ENCODE measurements at regions not wholly inside any gene's neighbourhood (a gene's known extent, or its start where the extent isn't known, plus 50 kb on each side); places are given as distances from the start of the nearest gene placed in this dataset.

DNA sequence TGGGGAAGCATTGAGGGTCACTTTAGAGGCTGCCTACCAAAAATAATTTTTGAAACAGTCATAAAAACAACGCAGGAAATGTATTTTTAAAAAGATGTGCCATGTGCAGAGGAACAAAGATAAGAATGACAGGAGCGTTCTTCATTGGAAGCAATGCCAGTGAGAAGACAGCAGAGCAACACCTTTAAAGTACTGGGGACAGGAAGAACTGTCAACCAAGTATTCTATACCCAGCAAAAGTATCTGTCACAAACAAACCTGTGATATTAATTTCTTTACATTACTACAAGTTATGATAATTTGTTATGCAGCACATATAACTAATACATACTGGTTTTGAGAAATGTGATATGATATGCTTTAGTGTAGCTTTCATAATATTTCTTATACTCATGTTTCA lies 675.6 kb downstream of the IRX1 start:
- Histone ChIP-seq H3K27ac (no peak overlapping the region), H3K4me2 (no peak overlapping the region), H3K4me3 (no peak overlapping the region), H3K4me1 (no peaks in the 10 kb centered on the region), H3K9me3 (peaks cover 2% of the 10 kb centered on the region; the same call in 1 of the 3 replicates)
- ATAC-seq: no peak
- TF ChIP-seq RCOR1 (IDR thresholded peaks at IDR 0.05; ENCODE audit: low read depth, low read length) (no peak), EHF (CRISPR knock-in tag; IDR thresholded peaks at IDR 0.05) (no peak), TFCP2L1 (CRISPR knock-in tag; IDR thresholded peaks at IDR 0.05) (no peak), EHMT2 (IDR thresholded peaks at IDR 0.05; ENCODE audit: low read depth) (no peak), NPAS2 (CRISPR knock-in tag; IDR thresholded peaks at IDR 0.05; ENCODE audit: borderline replicate concordance) (no peak), RAD21 (conservative IDR thresholded peaks at IDR 0.05 in 1 of 2, IDR thresholded peaks at IDR 0.05 in 1 of 2) (no peak), MAFK (IDR thresholded peaks at IDR 0.05; ENCODE audit: partially characterized antibody) (no peak), RNF2 (IDR thresholded peaks at IDR 0.05; ENCODE audit: borderline replicate concordance, low read depth) (no peak), PHF8 (IDR thresholded peaks at IDR 0.05; ENCODE audit: borderline replicate concordance, low read depth) (no peak), ZSCAN20 (CRISPR knock-in tag; IDR thresholded peaks at IDR 0.05) (no peak), KDM1A (IDR thresholded peaks at IDR 0.05; ENCODE audit: low read depth) (no peak), HOXA7 (CRISPR knock-in tag; IDR thresholded peaks at IDR 0.05) (no peak), MYC (IDR thresholded peaks at IDR 0.05; ENCODE audit: borderline replicate concordance, low read length) (no peak), SMC3 (IDR thresholded peaks at IDR 0.05) (no peak)
- TF ChIP-seq, protein P1, sequence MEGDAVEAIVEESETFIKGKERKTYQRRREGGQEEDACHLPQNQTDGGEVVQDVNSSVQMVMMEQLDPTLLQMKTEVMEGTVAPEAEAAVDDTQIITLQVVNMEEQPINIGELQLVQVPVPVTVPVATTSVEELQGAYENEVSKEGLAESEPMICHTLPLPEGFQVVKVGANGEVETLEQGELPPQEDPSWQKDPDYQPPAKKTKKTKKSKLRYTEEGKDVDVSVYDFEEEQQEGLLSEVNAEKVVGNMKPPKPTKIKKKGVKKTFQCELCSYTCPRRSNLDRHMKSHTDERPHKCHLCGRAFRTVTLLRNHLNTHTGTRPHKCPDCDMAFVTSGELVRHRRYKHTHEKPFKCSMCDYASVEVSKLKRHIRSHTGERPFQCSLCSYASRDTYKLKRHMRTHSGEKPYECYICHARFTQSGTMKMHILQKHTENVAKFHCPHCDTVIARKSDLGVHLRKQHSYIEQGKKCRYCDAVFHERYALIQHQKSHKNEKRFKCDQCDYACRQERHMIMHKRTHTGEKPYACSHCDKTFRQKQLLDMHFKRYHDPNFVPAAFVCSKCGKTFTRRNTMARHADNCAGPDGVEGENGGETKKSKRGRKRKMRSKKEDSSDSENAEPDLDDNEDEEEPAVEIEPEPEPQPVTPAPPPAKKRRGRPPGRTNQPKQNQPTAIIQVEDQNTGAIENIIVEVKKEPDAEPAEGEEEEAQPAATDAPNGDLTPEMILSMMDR (IDR thresholded peaks at IDR 0.05): no peak
- WGBS (ENCODE audit: missing lambda C conversion rate): 0% methylated on average over 2 of the region's 2 CpGs
- FAIRE-seq: no peak
- no peak for DNase-seq (ENCODE audit: low read depth in 1 of 2, low spot score in 1 of 2)
- ChIA-PET POLR2A (no interaction called here), CTCF (no interaction called here)

DNA sequence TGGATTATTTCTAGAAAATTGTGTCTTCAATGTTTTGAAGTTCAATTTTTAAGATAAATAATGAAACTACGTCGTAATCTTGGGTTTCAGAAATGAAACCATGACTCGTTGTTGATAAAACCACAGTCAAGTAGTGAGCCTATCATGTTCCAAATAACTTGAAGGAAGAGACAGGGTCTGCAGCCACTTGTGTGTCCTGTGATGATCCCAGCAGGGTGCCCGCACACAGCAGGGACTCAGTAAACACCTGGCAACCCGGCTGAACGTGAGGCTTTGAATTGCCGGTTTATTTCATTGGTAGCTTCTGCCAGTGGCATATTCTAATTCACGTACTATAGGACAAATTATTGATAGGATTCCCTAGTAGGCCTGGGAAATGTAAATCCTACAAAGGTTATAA lies 679.6 kb downstream of the IRX1 start:
- ATAC-seq: no peak
- CTCF ChIA-PET: interaction anchor here (0.7 kb wide), 1 partner anchor 566 kb away, joined by 3 read pairs; no protein-coding TSS in a partner anchor
- 3% methylated on average over 8 of the region's 8 CpGs for WGBS (ENCODE audit: missing lambda C conversion rate)

More for the DNA sequence above, 679.6 kb downstream of the IRX1 start:
- no peak overlapping the region for H3K4me3 ChIP-seq
- TF ChIP-seq, protein P2, sequence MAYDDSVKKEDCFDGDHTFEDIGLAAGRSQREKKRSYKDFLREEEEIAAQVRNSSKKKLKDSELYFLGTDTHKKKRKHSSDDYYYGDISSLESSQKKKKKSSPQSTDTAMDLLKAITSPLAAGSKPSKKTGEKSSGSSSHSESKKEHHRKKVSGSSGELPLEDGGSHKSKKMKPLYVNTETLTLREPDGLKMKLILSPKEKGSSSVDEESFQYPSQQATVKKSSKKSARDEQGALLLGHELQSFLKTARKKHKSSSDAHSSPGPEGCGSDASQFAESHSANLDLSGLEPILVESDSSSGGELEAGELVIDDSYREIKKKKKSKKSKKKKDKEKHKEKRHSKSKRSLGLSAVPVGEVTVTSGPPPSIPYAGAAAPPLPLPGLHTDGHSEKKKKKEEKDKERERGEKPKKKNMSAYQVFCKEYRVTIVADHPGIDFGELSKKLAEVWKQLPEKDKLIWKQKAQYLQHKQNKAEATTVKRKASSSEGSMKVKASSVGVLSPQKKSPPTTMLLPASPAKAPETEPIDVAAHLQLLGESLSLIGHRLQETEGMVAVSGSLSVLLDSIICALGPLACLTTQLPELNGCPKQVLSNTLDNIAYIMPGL (CRISPR knock-in tag; IDR thresholded peaks at IDR 0.05; ENCODE audit: borderline replicate concordance): no peak
- TF ChIP-seq CBX8 (IDR thresholded peaks at IDR 0.05) (no peak), ZC3H11A (IDR thresholded peaks at IDR 0.05) (no peak), TFCP2L1 (CRISPR knock-in tag; IDR thresholded peaks at IDR 0.05) (no peak), PHF8 (IDR thresholded peaks at IDR 0.05; ENCODE audit: borderline replicate concordance, low read depth) (no peak), CBX2 (IDR thresholded peaks at IDR 0.05; ENCODE audit: borderline replicate concordance, low read depth) (no peak), FOSL2 (IDR thresholded peaks at IDR 0.05) (no peak), FOSL2 (CRISPR knock-in tag; IDR thresholded peaks at IDR 0.05) (no peak), MYC (IDR thresholded peaks at IDR 0.05; ENCODE audit: borderline replicate concordance, low read length) (no peak), CEBPB (IDR thresholded peaks at IDR 0.05) (no peak), NR3C1 (IDR thresholded peaks at IDR 0.05) (no peak), RNF2 (IDR thresholded peaks at IDR 0.05; ENCODE audit: borderline replicate concordance, low read depth) (no peak), JUN (IDR thresholded peaks at IDR 0.05) (no peak), HDAC2 (IDR thresholded peaks at IDR 0.05) (no peak)
- TF ChIP-seq, protein P3, sequence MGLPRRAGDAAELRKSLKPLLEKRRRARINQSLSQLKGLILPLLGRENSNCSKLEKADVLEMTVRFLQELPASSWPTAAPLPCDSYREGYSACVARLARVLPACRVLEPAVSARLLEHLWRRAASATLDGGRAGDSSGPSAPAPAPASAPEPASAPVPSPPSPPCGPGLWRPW (IDR thresholded peaks at IDR 0.05): no peak
- H3K9me3 ChIP-seq: peaks cover 2% of the 10 kb centered on the region; the same call in 1 of the 3 replicates
- no peak for DNase-seq (ENCODE audit: low read depth in 1 of 2, low spot score in 1 of 2)
- H3K4me1 ChIP-seq: no peaks in the 10 kb centered on the region
- no peak overlapping the region for H3K4me2 ChIP-seq
- POLR2A ChIA-PET: no interaction called here
- H3K27ac ChIP-seq: no peak overlapping the region
- no peak for FAIRE-seq
